ENCODE measurements at regions not wholly inside any gene's neighbourhood (a gene's known extent, or its start where the extent isn't known, plus 50 kb on each side); places are given as distances from the start of the nearest gene placed in this dataset.

DNA sequence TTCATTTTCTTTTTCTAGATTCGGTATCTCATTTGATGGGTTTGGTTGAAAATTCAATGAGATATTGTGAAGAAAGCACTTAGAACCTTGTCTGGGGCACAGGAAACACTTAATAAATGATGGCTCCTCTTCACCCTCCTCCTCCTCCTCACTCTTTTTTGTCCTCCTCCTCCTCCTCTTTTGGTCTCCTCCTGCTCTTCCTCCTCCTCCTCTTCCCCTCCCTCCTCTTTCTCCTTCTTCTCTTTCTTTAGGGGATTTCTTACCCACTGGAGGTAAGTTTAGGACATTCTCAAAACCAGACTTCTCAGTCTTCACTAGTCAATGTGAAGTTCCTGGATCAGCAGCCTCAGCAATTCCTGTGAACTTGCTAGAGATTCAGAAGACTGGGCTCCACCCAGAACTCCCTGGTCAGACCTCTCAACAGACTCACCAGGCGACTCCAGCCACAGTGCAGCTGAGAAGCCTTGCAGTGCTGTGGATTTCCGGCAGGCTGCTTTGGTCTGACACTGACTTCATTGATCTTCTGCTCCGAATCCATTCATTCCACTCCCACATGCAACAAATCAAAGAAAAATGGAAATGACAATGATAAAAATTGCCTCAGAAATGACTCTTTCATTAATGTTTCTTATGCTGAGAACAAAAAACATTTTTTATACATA is 368.6 kb upstream of the B3GAT1 start:
- Histone ChIP-seq H3K4me1 (ENCODE audit: control insufficient read depth, insufficient read depth, low read length) (no peaks in the 10 kb centered on the region), H3K9me3 (ENCODE audit: control insufficient read depth, insufficient read depth, low read depth, low read length) (no peaks in the 10 kb centered on the region), H3K4me3 (ENCODE audit: low read depth in 2 of 2, low read length in 2 of 2) (no peak overlapping the region), H3K27ac (ENCODE audit: low read length) (no peak overlapping the region), H3K36me3 (ENCODE audit: control insufficient read depth, insufficient read depth, low read length) (no peaks in the 10 kb centered on the region), H3K27me3 (ENCODE audit: control insufficient read depth, insufficient read depth, low read length) (peaks cover 10% of the 10 kb centered on the region)
- CTCF ChIA-PET = no interaction called here
- intact Hi-C loops (cut with micrococcal nuclease; ENCODE audit: unreplicated experiment) (no loop called here), in situ Hi-C loops (cut with HindIII; ENCODE audit: low pct_unique_long_range_greater_than_20kb, low sequenced_read_pairs) (no loop called here)
- DNase-seq (ENCODE audit: low read depth, low spot score) (no peak), ATAC-seq (no peak)
- POLR2A ChIA-PET = no interaction called here
- BruUV-seq (replicated peaks) = no TSS peak
- TF ChIP-seq, protein P1, sequence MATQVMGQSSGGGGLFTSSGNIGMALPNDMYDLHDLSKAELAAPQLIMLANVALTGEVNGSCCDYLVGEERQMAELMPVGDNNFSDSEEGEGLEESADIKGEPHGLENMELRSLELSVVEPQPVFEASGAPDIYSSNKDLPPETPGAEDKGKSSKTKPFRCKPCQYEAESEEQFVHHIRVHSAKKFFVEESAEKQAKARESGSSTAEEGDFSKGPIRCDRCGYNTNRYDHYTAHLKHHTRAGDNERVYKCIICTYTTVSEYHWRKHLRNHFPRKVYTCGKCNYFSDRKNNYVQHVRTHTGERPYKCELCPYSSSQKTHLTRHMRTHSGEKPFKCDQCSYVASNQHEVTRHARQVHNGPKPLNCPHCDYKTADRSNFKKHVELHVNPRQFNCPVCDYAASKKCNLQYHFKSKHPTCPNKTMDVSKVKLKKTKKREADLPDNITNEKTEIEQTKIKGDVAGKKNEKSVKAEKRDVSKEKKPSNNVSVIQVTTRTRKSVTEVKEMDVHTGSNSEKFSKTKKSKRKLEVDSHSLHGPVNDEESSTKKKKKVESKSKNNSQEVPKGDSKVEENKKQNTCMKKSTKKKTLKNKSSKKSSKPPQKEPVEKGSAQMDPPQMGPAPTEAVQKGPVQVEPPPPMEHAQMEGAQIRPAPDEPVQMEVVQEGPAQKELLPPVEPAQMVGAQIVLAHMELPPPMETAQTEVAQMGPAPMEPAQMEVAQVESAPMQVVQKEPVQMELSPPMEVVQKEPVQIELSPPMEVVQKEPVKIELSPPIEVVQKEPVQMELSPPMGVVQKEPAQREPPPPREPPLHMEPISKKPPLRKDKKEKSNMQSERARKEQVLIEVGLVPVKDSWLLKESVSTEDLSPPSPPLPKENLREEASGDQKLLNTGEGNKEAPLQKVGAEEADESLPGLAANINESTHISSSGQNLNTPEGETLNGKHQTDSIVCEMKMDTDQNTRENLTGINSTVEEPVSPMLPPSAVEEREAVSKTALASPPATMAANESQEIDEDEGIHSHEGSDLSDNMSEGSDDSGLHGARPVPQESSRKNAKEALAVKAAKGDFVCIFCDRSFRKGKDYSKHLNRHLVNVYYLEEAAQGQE (IDR thresholded peaks at IDR 0.05; ENCODE audit: insufficient read depth in 1 of 2, low read depth in 2 of 2, low read length in 1 of 2) = no peak
- TF ChIP-seq, protein P2, sequence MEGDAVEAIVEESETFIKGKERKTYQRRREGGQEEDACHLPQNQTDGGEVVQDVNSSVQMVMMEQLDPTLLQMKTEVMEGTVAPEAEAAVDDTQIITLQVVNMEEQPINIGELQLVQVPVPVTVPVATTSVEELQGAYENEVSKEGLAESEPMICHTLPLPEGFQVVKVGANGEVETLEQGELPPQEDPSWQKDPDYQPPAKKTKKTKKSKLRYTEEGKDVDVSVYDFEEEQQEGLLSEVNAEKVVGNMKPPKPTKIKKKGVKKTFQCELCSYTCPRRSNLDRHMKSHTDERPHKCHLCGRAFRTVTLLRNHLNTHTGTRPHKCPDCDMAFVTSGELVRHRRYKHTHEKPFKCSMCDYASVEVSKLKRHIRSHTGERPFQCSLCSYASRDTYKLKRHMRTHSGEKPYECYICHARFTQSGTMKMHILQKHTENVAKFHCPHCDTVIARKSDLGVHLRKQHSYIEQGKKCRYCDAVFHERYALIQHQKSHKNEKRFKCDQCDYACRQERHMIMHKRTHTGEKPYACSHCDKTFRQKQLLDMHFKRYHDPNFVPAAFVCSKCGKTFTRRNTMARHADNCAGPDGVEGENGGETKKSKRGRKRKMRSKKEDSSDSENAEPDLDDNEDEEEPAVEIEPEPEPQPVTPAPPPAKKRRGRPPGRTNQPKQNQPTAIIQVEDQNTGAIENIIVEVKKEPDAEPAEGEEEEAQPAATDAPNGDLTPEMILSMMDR (IDR thresholded peaks at IDR 0.05) = no peak
- TF ChIP-seq SIN3A (IDR thresholded peaks at IDR 0.05; ENCODE audit: borderline replicate concordance, insufficient read depth, low read depth, low read length) = no peak

DNA sequence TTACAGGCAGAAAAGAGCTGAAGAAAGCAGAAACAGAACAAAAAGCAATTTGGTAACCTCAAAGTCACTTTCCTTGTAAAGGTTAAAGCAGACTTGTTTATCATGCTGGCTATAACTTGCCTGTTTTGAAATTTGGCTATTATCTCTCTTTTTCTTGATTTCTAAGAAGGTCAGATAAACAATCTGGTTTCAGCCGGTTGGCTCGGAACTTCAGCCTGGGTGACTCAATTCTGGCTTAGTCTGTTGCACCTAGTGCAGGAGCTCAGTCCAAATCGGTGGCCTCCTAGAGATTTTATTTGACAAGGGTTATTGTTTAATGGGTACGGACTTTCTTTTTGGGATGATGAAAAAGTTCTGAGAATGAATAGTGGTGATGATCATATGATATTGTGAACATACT is 367.1 kb upstream of the B3GAT1 start:
- ChIA-PET POLR2A (no interaction called here), CTCF (no interaction called here)
- intact Hi-C loops (cut with micrococcal nuclease; ENCODE audit: unreplicated experiment) (no loop called here), in situ Hi-C loops (cut with HindIII; ENCODE audit: low pct_unique_long_range_greater_than_20kb, low sequenced_read_pairs) (no loop called here)
- no peaks in the 10 kb centered on the region for H3K36me3 ChIP-seq (ENCODE audit: control insufficient read depth, insufficient read depth, low read length)
- no peak for ATAC-seq
- TF ChIP-seq TCF7L2 (IDR thresholded peaks at IDR 0.05; ENCODE audit: low read depth, low read length) (no peak), SIN3A (IDR thresholded peaks at IDR 0.05; ENCODE audit: borderline replicate concordance, insufficient read depth, low read depth, low read length) (no peak), POLR2AphosphoS5 (IDR thresholded peaks at IDR 0.05; ENCODE audit: low read depth, low read length) (no peak)
- TF ChIP-seq, protein P1 (IDR thresholded peaks at IDR 0.05; ENCODE audit: insufficient read depth in 1 of 2, low read depth in 2 of 2, low read length in 1 of 2) = no peak
- TF ChIP-seq, protein P2 (IDR thresholded peaks at IDR 0.05) = no peak
- H3K9me3 ChIP-seq (ENCODE audit: control insufficient read depth, insufficient read depth, low read depth, low read length) = no peaks in the 10 kb centered on the region
- no peak overlapping the region for H3K4me3 ChIP-seq (ENCODE audit: low read depth in 2 of 2, low read length in 2 of 2)
- DNase-seq (ENCODE audit: low read depth, low spot score) = no peak
- no TSS peak for BruUV-seq (replicated peaks)
- H3K27me3 ChIP-seq (ENCODE audit: control insufficient read depth, insufficient read depth, low read length) = peaks cover 10% of the 10 kb centered on the region
- H3K27ac ChIP-seq (ENCODE audit: low read length) = no peak overlapping the region
- H3K4me1 ChIP-seq (ENCODE audit: control insufficient read depth, insufficient read depth, low read length) = no peaks in the 10 kb centered on the region

All from Panc1 (cell line).